Esophagus squamous epithelium (tissue), 5 donors: ENCODE measurements at regions not wholly inside any gene's neighbourhood (a gene's known extent, or its start where the extent isn't known, plus 50 kb on each side); places are given as distances from the start of the nearest gene placed in this dataset.
"Not testable (repeated sequence)": the region's sequence is repeated elsewhere in the genome, so short reads cannot be mapped to it uniquely, and the experiment has no call there.

ENCODE experiments used
- DNase-seq: peaks from one replicate; lab custom pipeline; 2025; lab: John Stamatoyannopoulos, UW
- H3K27ac ChIP-seq, 4 donors: fragments of 200-600 bp; sonication (generic); one replicate each; pipeline ENCODE4 v1.5.1; 2016 to 2019; ENCODE audit warnings: mild to moderate bottlenecking in 1 of 4
- H3K27me3 ChIP-seq, 4 donors: fragments of 200-600 bp; sonication (generic); 1 replicate in 3 of 4; 2 replicates in 1 of 4; pipeline versions ENCODE4 v1.5.1 to v1.6.0; 2017 to 2021; ENCODE audit warnings: antibody characterized with exemption in 1 of 4
- H3K36me3 ChIP-seq, 3 donors: fragments of 200-600 bp; sonication (generic); one replicate each; pipeline ENCODE4 v1.5.1; 2016 to 2019
- H3K4me1 ChIP-seq, 3 donors: fragments of 200-600 bp; sonication (generic); one replicate each; pipeline ENCODE4 v1.5.1; 2017 to 2019
- H3K4me3 ChIP-seq, 4 donors: fragments of 200-600 bp; sonication (generic); 1 replicate in 3 of 4; 2 replicates in 1 of 4; pipeline ENCODE4 v1.5.1; 2016 to 2019; ENCODE audit warnings: mild to moderate bottlenecking in 2 of 4, moderate library complexity in 1 of 4
- H3K9me3 ChIP-seq, 3 donors: fragments of 200-600 bp; sonication (generic); one replicate each; pipeline ENCODE4 v1.5.1; 2016 to 2019
- CTCF ChIP-seq, 6 experiments: fragments of 450-650 bp in 4 of 6; fragments of 200-600 bp in 2 of 6; sonication (generic) in 2 of 6; IDR thresholded peaks; one replicate each; pipeline ENCODE4 v1.5.1; 2016 to 2019; ENCODE audit warnings: antibody characterized with exemption in 6 of 6, mild to moderate bottlenecking in 4 of 6, moderate library complexity in 4 of 6
- POLR2A ChIP-seq, 4 donors: fragments of 450-650 bp; IDR thresholded peaks; one replicate each; pipeline ENCODE4 v1.6.1; 2017; ENCODE audit warnings: antibody characterized with exemption in 4 of 4, mild to moderate bottlenecking in 4 of 4, moderate library complexity in 3 of 4
- WGBS, 2 donors: methylation state at CpG; one replicate each; pipeline ENCODE4 v1.1.5; 2018; 5-methylcytosine and 5-hydroxymethylcytosine counted together
- intact Hi-C: fragments of 100-400 bp; cut with DNase I; formaldehyde crosslinking; loops from one replicate; pipeline ENCODE4 v1.15.0; 2022
- donor health status: DM: yes; HTN: yes; CAD: no.

DNA sequence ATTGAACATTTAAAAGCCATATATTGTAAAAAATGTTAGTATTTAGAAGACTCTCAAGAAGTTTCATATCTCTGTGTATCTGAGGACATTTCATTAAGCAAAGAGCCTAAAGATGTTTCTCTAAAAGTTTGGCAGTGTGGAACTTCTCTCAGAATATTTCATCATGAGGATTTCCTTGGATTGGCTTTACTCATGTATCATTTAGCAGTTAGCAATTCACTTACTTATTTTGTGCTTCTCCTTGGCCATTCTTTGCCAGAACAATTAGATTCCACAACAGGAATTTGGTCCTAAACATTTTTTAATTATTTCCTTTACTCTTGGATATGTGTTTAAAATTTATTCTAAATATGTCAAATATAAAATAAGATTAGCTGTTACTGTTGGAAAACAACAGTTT is 345.0 kb upstream of the LRRTM4 start:
- Histone ChIP-seq H3K27me3 (no peaks in the 10 kb centered on the region), H3K27ac (no peak overlapping the region), H3K36me3 (no peaks in the 10 kb centered on the region), H3K9me3 (peaks cover 0 to 6% (median 0%) of the 10 kb centered on the region in 3 donors), H3K4me1 (no peaks in the 10 kb centered on the region), H3K4me3 (no peak overlapping the region)
- intact Hi-C loops, result no loop called here
- TF ChIP-seq POLR2A (IDR thresholded peaks at IDR 0.05), result no peak
- no peak for TF ChIP-seq CTCF (IDR thresholded peaks at IDR 0.05)
- DNase-seq, result no peak

- intact Hi-C loops, result no loop called here
- Histone ChIP-seq H3K4me3 (no peak overlapping the region), H3K36me3 (no peaks in the 10 kb centered on the region), H3K27me3 (no peaks in the 10 kb centered on the region), H3K27ac (no peak overlapping the region), H3K9me3 (no peaks in the 10 kb centered on the region), H3K4me1 (no peaks in the 10 kb centered on the region)
- 70 to 71% methylated on average over 3 of the region's 3 CpGs for WGBS, 2 donors
- TF ChIP-seq CTCF (IDR thresholded peaks at IDR 0.05), result no peak
- TF ChIP-seq POLR2A (IDR thresholded peaks at IDR 0.05), result no peak
- no peak for DNase-seq
Measured at GRCh38 chr2:77873506-77873905, 351.3 kb upstream of the LRRTM4 start.

DNA sequence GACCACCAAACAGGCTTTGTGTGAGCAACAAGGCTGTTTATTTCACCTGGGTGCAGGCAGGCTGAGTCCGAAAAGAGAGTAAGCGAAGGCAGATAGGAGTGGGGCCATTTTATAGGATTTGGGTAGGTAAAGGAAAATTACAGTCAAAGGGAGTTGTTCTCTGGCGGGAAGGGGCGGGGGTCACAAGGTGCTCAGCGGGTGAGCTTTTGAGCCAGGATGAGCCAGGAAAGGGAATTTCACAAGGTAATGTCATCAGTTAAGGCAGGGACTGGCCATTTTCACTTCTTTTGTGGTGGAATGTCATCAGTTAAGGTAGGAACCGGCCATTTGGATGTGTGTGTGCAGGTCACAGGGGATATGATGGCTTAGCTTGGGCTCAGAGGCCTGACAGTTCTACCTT is 378.0 kb upstream of the LRRTM4 start:
- H3K4me3 ChIP-seq, DNase-seq, intact Hi-C loops, H3K9me3 ChIP-seq, H3K4me1 ChIP-seq, H3K27me3 ChIP-seq, H3K27ac ChIP-seq, H3K36me3 ChIP-seq: not testable (repeated sequence)
- 79 to 87% methylated on average over 6 of the region's 6 CpGs for WGBS, 2 donors

DNA sequence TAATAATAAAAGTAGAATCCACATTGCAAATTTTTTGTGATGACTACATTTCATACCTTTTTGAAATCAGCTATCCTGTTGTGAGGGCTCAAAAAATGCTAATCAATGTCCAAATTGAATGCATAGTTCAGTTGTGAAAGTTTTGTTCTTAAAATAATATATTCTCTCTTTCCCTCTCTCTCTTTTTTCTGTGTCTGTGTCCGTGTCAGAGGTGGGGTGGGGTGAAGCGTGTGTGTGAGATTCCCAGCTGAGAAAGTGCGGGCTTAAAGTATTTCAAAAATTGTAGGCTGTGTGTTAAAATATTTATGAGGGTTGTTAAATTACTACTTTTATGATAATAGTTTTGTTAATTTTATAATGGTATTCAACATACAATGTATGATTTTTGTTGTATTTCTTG is 388.0 kb upstream of the LRRTM4 start:
- H3K36me3 ChIP-seq, result no peaks in the 10 kb centered on the region
- H3K4me3 ChIP-seq, result no peak overlapping the region
- H3K27me3 ChIP-seq, result no peaks in the 10 kb centered on the region
- H3K9me3 ChIP-seq, result peaks cover 0 to 6% (median 0%) of the 10 kb centered on the region in 3 donors
- intact Hi-C loops, result no loop called here
- no peaks in the 10 kb centered on the region for H3K4me1 ChIP-seq
- H3K27ac ChIP-seq, result no peak overlapping the region
- TF ChIP-seq CTCF (IDR thresholded peaks at IDR 0.05), result no peak
- no peak for TF ChIP-seq POLR2A (IDR thresholded peaks at IDR 0.05)
- DNase-seq, result no peak
- WGBS, 2 donors, result 65 to 77% methylated on average over 3 of the region's 3 CpGs

DNA sequence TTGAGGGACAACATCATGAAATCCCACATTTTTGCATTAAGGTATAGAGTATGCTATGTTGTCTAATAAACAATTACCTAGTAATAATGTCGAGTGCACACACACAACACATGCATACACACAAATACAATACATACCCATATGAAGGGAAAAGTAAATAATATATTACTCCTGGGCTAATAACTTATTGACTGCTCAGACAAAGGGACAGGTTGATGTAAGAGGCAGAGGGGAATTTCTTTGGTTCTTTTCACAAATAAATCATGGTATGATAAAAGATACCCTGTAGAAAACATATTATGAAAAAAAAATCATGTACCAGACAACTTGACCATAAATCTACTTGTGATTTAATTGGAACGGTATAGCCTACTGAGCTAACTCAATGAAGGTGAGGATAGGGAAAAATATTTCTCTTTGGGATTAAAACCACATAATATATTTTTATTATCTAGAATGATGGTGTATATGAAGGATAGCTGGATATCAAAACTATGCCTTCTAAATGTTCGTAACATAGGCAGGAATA is 398.7 kb upstream of the LRRTM4 start:
- intact Hi-C loops, result no loop called here

More for the DNA sequence above, 398.7 kb upstream of the LRRTM4 start:
- Histone ChIP-seq H3K4me1 (no peaks in the 10 kb centered on the region), H3K9me3 (no peaks in the 10 kb centered on the region), H3K27ac (no peak overlapping the region), H3K27me3 (no peaks in the 10 kb centered on the region), H3K4me3 (no peak overlapping the region), H3K36me3 (no peaks in the 10 kb centered on the region)
- no peak for TF ChIP-seq POLR2A (IDR thresholded peaks at IDR 0.05)
- TF ChIP-seq CTCF (IDR thresholded peaks at IDR 0.05), result no peak
- DNase-seq, result no peak
- WGBS, 2 donors, result 67 to 69% methylated on average over 3 of the region's 3 CpGs
